ENCODE measurements at regions not wholly inside any gene's neighbourhood (a gene's known extent, or its start where the extent isn't known, plus 50 kb on each side); places are given as distances from the start of the nearest gene placed in this dataset.

- Mint-ChIP-seq H3K9me3 (peaks cover 9% of the 10 kb centered on the region), H3K36me3 (ENCODE audit: low read depth) (peaks cover 10% of the 10 kb centered on the region), H3K27me3 (ENCODE audit: low read depth) (no peaks in the 10 kb centered on the region), H3K4me1 (peaks cover 6% of the 10 kb centered on the region), H3K4me3 (no peak overlapping the region), H3K27ac (ENCODE audit: unreplicated experiment) (no peak overlapping the region)
- TF ChIP-seq CTCF (conservative IDR thresholded peaks at IDR 0.05) = no peak
- no peak for DNase-seq (ENCODE audit: low read depth, low spot score)
Measured at GRCh38 chr13:91105270-91105669, 242.2 kb upstream of the MIR17HG start.

DNA sequence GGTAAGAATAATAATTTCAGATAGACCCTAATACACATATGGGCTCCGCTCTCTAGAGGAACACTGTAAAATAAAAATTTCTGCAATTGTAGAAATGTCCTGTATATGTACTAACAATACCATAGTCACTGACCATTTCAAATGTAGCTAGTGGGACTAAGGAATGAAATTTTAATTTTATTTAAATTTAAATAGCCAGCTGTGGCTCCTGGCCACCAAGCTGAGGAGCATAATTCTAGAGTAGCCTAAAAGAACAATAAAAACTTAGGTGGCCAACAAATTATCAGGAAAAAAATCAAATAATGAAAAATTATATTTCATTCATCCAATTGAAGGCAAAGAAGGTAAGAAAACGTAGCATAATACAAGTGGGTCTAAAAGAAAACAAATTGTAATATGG, 240.9 kb upstream of the MIR17HG start:
- Mint-ChIP-seq H3K27me3 (ENCODE audit: low read depth) (no peaks in the 10 kb centered on the region), H3K36me3 (ENCODE audit: low read depth) (peaks cover 9% of the 10 kb centered on the region), H3K4me3 (no peak overlapping the region), H3K9me3 (peaks cover 9% of the 10 kb centered on the region), H3K27ac (ENCODE audit: unreplicated experiment) (no peak overlapping the region), H3K4me1 (peaks cover 6% of the 10 kb centered on the region)
- no peak for TF ChIP-seq CTCF (conservative IDR thresholded peaks at IDR 0.05)
- no peak for DNase-seq (ENCODE audit: low read depth, low spot score)

DNA sequence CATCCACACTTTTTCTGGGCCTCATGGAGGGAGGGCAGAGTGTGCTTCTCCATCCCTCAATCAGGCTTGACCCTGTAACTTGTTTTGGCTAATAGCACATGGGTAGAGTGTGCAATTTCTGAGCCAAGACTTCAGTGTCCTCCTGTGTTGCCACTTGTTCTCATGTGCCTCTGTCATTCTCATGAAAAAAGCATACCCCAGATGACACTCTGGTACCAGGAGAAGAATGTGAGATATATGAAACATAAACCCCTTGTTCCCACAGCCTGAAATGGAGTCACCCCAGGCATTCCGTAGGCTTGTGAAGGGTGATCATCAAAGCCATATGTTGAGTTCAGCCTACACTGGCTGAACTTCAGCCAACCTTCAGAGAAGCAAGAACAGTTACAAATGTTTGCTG, 239.2 kb upstream of the MIR17HG start:
- no peaks in the 10 kb centered on the region for H3K27me3 Mint-ChIP-seq (ENCODE audit: low read depth)
- no peak for DNase-seq (ENCODE audit: low read depth, low spot score)
- TF ChIP-seq CTCF (conservative IDR thresholded peaks at IDR 0.05) = no peak
- no peak overlapping the region for H3K4me3 Mint-ChIP-seq
- H3K9me3 Mint-ChIP-seq = peaks cover 6% of the 10 kb centered on the region
- peaks cover 7% of the 10 kb centered on the region for H3K4me1 Mint-ChIP-seq
- no peak overlapping the region for H3K27ac Mint-ChIP-seq (ENCODE audit: unreplicated experiment)
- H3K36me3 Mint-ChIP-seq (ENCODE audit: low read depth) = peaks cover 4% of the 10 kb centered on the region

GRCh38 chr13:91111476-91112200, 235.8 kb upstream of the MIR17HG start:
- Mint-ChIP-seq H3K4me1 (peaks cover 7% of the 10 kb centered on the region), H3K27ac (ENCODE audit: unreplicated experiment) (no peak overlapping the region)

GRCh38 chr13:91112201-91112923, 235.1 kb upstream of the MIR17HG start:
- Mint-ChIP-seq H3K27ac (ENCODE audit: unreplicated experiment) (no peak overlapping the region), H3K27me3 (ENCODE audit: low read depth) (no peaks in the 10 kb centered on the region), H3K9me3 (peaks cover 7% of the 10 kb centered on the region), H3K4me3 (no peak overlapping the region), H3K4me1 (peaks cover 7% of the 10 kb centered on the region), H3K36me3 (ENCODE audit: low read depth) (no peaks in the 10 kb centered on the region)
- no peak for TF ChIP-seq CTCF (conservative IDR thresholded peaks at IDR 0.05)
- DNase-seq (ENCODE audit: low read depth, low spot score) = no peak

More at GRCh38 chr13:91111476-91112200, 235.8 kb upstream of the MIR17HG start:
- Mint-ChIP-seq H3K9me3 (peaks cover 7% of the 10 kb centered on the region), H3K27me3 (ENCODE audit: low read depth) (no peaks in the 10 kb centered on the region), H3K36me3 (ENCODE audit: low read depth) (no peaks in the 10 kb centered on the region), H3K4me3 (no peak overlapping the region)
- TF ChIP-seq CTCF (conservative IDR thresholded peaks at IDR 0.05) = no peak
- DNase-seq (ENCODE audit: low read depth, low spot score) = no peak
